ENCODE measurements at regions not wholly inside any gene's neighbourhood (a gene's known extent, or its start where the extent isn't known, plus 50 kb on each side); places are given as distances from the start of the nearest gene placed in this dataset.

GRCh38 chr11:32531528-32531927, 52.1 kb upstream of the EIF3M start:
- no peak for DNase-seq
- Histone ChIP-seq H3K4me1 (no peaks in the 10 kb centered on the region), H3K36me3 (no peaks in the 10 kb centered on the region), H3K4me3 (ENCODE audit: low read depth, low read length) (no peak overlapping the region), H3K27me3 (no peaks in the 10 kb centered on the region), H3K9me3 (no peaks in the 10 kb centered on the region)
- TF ChIP-seq, protein P1, sequence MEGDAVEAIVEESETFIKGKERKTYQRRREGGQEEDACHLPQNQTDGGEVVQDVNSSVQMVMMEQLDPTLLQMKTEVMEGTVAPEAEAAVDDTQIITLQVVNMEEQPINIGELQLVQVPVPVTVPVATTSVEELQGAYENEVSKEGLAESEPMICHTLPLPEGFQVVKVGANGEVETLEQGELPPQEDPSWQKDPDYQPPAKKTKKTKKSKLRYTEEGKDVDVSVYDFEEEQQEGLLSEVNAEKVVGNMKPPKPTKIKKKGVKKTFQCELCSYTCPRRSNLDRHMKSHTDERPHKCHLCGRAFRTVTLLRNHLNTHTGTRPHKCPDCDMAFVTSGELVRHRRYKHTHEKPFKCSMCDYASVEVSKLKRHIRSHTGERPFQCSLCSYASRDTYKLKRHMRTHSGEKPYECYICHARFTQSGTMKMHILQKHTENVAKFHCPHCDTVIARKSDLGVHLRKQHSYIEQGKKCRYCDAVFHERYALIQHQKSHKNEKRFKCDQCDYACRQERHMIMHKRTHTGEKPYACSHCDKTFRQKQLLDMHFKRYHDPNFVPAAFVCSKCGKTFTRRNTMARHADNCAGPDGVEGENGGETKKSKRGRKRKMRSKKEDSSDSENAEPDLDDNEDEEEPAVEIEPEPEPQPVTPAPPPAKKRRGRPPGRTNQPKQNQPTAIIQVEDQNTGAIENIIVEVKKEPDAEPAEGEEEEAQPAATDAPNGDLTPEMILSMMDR (IDR thresholded peaks at IDR 0.05; ENCODE audit: low read depth, low read length) = no peak

GRCh38 chr11:32529994-32530588, 53.5 kb upstream of the EIF3M start:
- no peak for DNase-seq
- TF ChIP-seq, protein P1 (IDR thresholded peaks at IDR 0.05; ENCODE audit: low read depth, low read length) = no peak

DNA sequence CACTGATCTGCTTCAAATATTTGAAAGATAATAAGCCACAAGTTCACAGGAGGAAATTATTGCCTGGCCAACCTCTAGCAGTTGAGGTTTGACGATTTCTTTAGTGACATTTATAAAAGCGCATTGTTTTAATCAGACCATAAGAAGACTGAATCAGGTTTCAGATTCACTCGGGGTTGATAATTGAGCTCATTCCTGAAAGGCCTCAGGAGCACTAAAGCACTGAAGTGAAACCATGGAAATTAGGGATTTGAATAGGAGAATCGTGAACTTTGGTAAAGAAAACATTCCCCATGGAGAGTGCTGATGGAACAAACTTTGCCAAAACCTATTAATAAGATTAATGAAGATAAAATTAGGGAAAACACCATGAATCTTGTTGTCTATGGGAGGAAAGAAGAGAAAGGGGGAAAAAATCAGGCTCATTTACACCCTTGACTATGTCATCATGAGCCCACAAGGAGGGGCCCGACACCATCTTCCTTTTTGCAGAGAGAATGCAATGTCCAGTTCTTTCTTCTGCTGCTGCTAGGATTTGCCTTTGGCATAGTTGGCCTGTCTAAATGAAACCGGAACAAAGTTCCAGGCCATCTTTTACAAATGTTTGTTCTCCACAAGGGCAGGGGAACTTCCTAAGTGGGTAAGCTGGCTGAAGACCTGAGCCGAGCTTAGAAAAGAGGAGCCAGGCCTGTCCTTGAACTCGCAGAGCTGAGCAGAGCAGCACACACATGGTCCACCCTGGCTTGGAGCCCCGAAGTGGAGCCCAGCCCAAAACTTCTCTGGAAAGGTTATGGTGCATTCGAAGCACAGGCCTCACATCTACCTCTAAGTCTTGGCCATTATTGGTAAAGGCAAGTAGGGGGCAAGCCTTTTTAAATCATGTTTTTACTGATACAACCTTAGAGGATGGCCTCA, 56.1 kb upstream of the EIF3M start:
- H3K4me1 ChIP-seq = no peaks in the 10 kb centered on the region
- TF ChIP-seq, protein P1 (IDR thresholded peaks at IDR 0.05; ENCODE audit: low read depth, low read length) = no peak
- no peak overlapping the region for H3K4me3 ChIP-seq (ENCODE audit: low read depth, low read length)
- H3K27me3 ChIP-seq = no peaks in the 10 kb centered on the region
- no peaks in the 10 kb centered on the region for H3K9me3 ChIP-seq
- DNase-seq = no peak
- H3K36me3 ChIP-seq = no peaks in the 10 kb centered on the region

More at GRCh38 chr11:32529994-32530588, 53.5 kb upstream of the EIF3M start:
- no peaks in the 10 kb centered on the region for H3K36me3 ChIP-seq
- H3K9me3 ChIP-seq = no peaks in the 10 kb centered on the region
- no peaks in the 10 kb centered on the region for H3K4me1 ChIP-seq
- no peaks in the 10 kb centered on the region for H3K27me3 ChIP-seq
- no peak overlapping the region for H3K4me3 ChIP-seq (ENCODE audit: low read depth, low read length)

DNA sequence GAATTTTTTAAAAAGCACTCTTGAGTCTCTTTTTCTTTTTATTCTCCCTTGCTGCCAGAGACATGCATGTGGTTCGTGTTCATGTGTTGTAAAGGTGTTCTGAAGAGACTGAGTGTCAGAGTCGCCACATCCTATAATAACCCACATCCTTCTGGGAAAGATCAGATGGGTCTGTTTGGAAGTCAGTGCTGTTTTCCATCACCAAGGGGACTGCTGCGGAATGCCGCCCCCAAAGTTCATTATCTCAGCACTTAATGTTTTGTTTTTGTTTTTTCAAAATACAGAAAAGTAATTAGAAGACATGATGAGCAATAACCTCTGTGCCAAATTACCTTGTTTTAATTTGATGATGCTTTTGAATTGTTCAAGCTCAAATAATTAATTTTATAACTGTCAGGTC, 56.9 kb upstream of the EIF3M start:
- H3K4me1 ChIP-seq = no peaks in the 10 kb centered on the region
- H3K9me3 ChIP-seq = no peaks in the 10 kb centered on the region
- TF ChIP-seq, protein P1 (IDR thresholded peaks at IDR 0.05; ENCODE audit: low read depth, low read length) = no peak
- no peaks in the 10 kb centered on the region for H3K27me3 ChIP-seq
- no peaks in the 10 kb centered on the region for H3K36me3 ChIP-seq
- no peak overlapping the region for H3K4me3 ChIP-seq (ENCODE audit: low read depth, low read length)
- DNase-seq = no peak

DNA sequence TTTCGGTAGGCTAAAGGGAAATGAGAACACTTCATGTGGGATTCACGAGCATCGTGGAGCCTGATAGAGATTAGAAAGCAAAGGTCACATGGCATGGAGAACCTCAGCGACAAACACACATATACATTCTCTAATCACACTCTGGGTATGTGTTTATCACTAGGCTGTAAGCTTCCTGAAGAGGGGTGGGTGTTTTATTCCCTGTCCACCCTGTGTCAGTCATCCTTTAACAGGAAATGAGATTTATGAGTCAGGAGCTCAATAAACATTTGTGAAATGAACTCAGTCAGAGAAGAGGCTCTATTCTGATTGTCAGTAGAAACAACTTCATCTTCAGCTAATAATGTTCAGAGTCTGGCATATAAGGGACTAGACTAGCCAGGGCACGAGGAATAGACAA, 71.7 kb upstream of the EIF3M start:
- Histone ChIP-seq H3K4me3 (ENCODE audit: low read depth, low read length) (no peak overlapping the region), H3K36me3 (no peaks in the 10 kb centered on the region), H3K27me3 (no peaks in the 10 kb centered on the region), H3K4me1 (no peaks in the 10 kb centered on the region; the same call in 1 of the 2 replicates), H3K9me3 (no peaks in the 10 kb centered on the region)
- no peak for DNase-seq
- TF ChIP-seq, protein P1 (IDR thresholded peaks at IDR 0.05; ENCODE audit: low read depth, low read length) = no peak

DNA sequence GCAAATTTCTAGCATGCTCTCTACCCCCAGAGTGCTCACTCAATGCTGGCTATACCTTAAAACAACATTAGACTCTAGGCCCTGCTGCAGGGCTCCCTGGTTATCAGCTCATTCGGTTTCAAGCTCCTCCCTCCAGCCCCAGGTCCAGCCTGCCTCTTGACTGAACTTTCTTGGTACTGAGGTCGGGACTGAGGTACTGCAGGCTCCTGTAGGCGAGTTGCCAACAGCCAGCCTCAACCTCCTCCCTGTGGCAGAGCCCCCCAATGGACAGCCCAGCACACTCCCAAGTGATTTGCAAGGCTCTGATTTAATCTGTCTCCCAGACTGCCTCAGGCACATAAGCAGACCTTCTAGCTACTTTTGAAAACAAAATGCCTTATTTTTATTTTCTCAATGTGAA, 73.6 kb upstream of the EIF3M start:
- TF ChIP-seq, protein P1 (IDR thresholded peaks at IDR 0.05; ENCODE audit: low read depth, low read length) = no peak
- peak; percentile 28 for DNase-seq
- Histone ChIP-seq H3K36me3 (no peaks in the 10 kb centered on the region), H3K9me3 (no peaks in the 10 kb centered on the region), H3K27me3 (no peaks in the 10 kb centered on the region), H3K4me3 (ENCODE audit: low read depth, low read length) (no peak overlapping the region), H3K4me1 (no peaks in the 10 kb centered on the region; the same call in 1 of the 2 replicates)
